HG02571 (cell line): ENCODE measurements at regions not wholly inside any gene's neighbourhood (a gene's known extent, or its start where the extent isn't known, plus 50 kb on each side); places are given as distances from the start of the nearest gene placed in this dataset.

Source experiments
- ATAC-seq: cut with Tn5 transposase; IDR thresholded peaks from one replicate; pipeline ENCODE4 v1.9.1; 2021; ENCODE audit warnings: mild to moderate bottlenecking, moderate library complexity; ENCODE audit not compliant: unreplicated experiment

DNA sequence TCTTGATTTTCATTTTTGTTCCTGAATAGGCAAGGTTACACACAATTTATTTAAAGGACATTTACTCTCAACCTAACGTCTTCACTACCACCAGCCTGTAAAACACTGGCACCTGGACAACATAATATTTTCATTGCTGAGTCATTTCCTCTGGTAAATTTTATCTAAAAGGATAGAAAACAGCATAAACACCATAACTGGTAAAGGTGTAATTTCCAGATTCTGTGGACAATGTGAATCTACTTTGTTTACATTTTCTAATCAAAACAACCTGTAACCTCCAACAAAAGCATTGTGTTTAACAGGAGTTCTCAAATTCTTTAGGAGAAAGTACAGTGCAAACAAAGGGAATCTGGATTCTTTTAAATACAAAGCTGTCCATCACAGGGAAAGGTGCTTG lies 472.0 kb upstream of the AKR1E2 start:
- no peak for ATAC-seq

DNA sequence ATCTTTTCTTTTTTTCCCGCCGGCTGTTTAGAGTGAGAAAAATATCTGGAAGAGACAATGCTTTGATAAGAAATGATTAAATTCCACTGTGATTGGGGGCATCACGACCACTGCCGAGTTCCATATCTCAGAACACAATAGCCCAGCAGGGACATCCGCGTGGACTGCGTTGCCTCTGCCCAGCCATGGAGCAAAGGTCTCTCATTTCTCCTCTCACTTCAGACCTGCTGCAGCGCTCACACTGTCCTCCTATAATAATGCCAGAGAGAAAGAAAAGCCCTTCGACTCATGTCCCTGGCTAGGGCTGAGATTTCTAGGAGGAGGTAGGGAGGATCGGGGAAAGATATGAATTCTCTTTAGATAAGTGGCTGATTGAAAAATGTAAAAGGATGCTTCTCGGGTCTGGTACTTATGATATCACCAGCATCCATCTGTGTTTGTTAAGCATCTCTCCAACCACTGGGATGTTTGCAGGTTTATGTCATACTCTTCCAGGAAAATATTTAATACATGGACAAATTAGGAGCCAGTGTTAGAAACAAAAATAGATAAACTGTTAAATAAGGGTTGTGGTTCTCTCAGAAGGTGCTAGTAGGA lies 472.9 kb upstream of the AKR1E2 start:
- no peak for ATAC-seq

DNA sequence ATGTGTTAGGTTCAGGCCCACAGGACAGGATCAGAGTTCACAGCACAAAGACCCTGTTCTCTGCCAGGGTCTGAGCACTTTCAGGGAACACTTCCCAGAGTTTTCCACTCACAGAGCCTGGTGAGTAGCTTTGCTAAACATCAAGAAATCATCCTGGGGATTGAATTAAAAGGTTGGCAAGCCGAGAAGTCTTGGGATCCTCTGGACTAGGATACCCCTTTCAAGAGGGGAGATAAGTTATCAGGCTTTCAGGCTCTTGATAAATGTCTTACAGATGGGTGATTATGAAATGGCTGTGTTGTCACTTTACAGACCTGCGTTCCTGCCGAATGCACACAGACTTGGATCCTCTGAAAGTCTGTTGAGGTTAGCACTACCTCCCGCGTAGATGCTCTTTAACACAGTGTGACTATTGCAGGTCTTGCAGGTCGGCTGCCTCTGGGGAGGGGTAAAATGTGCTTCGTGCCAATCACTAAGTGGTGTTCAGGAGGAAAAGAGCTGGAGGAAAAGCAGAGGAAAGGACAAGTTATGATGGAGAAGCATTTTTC lies 473.5 kb upstream of the AKR1E2 start:
- no peak for ATAC-seq

DNA sequence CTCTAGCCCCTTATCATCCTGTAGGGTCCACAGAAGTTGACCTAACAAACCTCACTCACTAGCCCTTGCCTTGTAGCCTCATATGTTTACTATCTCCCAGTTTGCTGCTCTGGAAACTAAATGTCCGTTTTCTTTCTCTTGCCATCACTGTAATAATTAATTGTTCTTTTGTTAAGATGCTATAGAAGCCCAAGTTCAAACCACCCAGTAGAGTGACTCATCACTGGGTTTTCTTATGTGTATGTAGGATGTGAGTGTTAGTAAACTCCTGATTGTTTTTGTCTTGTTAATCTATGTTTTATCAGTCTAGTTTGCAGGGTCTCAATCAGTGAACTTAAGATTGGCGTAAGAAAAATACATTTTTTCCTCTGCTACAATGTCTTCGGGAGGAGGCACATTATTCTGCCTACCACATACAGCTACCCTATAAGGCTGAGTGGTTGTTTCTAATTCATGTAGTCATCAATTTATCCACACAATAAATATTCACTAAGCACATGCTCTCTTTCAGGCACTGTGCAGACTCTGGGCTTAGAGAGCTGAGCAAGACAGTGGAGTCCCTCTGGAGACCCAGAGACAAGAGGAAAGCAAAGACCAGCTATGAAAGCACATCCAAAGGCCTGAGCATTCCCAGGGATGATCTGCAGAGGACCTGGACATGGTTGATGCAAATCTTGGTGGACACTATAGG lies 474.1 kb upstream of the AKR1E2 start:
- no peak for ATAC-seq

DNA sequence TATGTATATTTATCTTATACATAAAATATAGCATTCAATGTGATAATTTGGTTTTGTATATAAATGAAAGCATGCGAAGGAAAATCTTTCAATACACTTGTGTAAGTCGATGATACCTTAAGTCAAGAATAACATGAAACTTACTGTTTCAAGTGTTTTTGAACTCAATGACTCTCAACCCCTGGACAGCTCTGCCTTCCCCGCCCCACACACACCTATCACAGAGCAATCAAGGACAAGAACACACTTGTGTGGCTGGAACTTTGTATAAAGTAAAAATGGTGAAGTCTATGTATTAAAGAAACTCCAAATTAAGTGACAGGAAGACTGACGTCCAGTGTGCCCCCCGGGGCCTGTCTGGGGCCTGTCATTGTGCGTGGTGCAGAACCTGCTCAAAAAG lies 478.6 kb upstream of the AKR1E2 start:
- ATAC-seq: no peak

DNA sequence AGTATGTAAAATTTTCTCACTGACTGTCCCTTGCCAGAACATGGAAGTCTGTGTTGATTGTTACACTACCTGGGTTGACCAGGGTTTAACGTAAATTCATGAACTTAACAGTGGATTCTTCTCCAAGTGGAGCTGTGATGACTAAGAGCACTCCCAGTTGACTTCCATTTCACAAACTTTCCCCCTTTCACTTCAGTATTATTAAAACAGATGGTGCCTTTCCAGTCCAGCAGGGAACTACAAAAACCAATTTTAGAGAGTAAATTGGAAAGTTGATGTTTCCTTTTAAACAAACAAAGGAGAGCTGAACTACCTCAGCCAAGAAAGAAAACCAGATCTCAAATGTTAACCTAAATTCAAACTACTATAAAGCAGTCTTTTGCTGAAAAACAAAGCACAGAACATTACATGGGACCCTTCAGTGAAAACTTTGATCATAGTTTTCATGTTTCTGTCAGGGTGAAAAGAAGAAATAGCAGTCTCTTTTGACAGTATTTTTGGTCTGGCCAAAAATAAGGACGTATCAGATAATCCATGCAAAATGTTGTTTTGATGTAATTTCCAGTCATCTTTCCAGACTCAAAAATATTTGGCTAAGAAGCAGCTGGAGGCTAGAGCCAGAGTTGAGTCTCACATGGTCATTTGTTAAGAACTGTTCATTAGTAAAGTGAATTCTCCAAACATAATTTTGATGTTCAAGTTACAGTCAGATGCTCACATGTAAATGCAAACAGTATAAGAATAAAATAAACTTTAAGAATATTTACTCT lies 479.9 kb upstream of the AKR1E2 start:
- no peak for ATAC-seq

DNA sequence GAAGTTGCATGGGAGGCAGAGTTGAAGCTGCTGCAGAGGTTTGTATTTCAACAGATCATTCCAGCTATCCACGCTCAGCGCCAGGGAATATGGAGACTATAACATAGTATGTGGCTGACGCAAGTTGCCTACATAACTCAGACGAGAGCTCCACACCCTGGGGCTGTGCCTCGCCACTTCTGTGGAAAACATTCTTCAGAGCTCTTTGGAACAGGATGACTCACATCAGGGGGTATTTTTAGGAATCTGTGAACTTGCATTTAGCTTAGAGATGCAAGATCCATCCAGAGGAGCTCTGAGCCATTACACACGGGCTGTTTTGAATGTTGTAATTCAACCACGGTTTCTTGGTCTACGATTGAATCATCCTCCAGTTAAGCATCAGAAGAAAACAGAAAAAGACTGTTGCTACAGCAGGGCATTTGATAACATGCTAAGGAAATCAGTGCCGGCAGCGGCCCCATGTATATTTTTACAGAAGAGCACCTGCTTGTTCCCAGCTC lies 481.5 kb upstream of the AKR1E2 start:
- ATAC-seq: no peak

DNA sequence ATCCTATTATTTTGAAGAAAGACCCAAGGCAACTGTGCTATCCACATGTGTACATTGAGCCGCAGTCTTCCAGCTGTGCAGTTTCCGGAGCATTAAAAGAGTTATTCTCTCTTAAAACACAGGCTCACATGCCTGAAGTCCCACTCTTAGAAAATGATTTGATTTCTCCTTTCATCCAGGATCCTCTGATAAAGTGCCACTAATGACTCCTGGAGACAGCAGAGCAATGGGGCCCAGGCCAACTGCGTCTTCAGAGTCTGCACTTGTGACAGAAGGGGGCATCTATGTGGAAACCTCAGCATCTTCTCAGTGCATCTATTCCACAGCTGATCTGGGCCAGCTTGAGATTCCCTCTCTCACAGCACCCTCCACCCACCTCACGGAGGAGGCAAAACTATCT lies 482.1 kb upstream of the AKR1E2 start:
- no peak for ATAC-seq

DNA sequence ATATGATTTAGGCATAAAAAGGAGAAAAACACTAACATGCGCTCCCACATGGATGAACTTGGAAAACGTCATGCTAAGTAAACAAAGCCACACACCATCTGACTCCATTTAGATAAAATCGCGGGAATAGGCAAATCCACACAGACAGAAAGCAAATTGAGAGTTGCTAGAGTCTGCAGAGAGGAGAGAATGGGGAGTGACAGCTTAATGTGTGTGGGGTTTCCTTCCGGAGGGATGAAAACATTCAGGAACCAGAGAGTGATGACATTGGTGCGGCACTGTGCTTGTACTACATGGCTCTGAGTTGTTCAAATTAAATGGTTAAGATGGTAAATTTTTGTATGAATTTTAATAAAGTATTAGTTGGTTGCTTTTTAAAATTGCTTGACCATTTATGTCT lies 482.9 kb upstream of the AKR1E2 start:
- ATAC-seq: no peak

DNA sequence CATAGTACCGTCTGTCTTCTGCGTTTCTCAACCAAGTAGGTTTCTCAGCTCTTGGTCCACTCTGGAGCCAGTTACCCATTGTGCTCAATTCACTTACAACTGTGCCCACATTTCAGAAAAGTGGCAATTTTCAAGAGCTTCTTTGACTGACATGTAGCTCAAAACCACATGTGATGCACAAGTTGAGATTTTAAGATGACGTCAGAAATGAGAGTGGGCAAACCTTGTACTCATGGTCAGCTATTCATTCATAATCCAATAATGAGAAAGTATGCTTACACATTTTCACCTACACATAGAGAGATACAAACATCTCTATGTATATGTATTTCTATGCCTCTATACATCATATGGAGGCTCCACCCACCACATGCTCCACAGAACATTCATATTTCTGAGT lies 487.2 kb upstream of the AKR1E2 start:
- no peak for ATAC-seq

DNA sequence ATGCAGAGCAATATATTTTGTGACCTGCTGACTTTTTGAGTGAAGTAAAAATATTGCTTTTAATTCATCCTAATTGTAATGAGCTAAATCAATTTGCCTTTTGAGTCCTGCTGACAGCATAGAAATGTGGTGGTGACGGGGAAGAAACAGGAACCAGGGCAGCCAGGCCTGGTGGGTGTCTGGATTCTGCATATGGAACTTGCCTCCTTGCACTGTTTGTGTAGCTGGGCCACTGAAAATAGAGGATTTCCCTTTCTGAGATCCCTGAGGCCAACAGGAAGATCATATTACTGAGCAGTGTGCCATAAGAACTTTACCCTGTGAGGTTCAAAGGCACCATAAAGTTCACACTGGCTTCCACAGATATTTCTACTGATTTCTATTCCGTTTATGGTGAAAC lies 488.4 kb upstream of the AKR1E2 start:
- no peak for ATAC-seq

DNA sequence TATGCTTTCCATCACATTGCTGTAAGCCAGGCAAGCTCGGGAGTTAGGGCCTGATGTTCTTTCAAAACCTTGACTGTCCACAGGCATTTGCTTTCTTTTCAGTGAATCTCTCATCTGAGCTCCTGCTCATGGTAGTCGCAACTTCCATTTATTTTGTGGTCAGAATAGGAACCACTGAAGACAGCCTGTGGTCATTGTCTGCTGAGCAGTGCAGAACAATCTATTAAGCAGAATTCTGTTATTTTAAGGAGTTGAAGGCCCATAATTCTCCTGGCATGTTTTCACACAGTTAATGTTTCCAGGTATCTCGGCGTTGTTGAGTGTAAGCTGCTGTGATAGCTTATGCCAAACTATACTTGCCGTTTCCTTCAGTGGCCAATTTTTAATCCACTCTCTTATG lies 491.1 kb upstream of the AKR1E2 start:
- no peak for ATAC-seq

DNA sequence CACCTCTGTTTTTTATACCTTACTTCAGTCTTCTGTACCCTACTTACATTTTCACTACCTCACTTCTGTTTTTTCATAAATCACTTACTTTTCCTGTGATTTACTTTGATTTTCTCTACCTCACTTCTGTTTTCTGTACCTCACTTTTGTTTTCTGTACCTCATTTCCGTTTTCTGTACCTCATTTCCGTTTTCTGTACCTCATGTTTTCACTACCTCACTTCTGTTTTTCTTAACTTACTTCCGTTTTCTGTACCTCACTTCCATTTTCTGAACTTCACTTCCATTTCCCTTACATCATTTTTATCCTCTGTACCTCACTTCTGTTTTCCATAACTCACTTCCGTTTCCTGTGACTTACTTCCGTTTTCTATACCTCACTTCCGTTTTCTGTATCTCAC lies 492.0 kb upstream of the AKR1E2 start:
- ATAC-seq: no peak

DNA sequence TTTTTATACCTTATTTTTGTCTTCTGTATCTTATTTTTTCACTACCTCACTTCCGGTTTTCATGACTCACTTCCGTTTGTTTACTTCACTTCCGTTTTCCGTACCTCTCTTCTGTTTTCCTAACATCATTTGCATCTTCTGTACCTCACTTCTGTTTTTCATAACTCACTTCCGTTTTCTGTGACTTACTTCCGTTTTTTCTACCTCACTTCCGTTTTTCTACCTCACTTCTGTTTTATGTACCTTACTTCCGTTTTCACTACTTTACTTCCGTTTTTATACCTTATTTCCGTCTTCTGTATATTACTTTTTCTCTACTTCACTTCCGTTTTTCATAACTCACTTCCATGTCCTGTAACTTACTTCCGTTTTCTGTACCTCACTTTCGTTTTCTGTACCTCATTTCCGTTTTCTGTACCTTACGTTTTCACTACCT lies 492.5 kb upstream of the AKR1E2 start:
- ATAC-seq: no peak

DNA sequence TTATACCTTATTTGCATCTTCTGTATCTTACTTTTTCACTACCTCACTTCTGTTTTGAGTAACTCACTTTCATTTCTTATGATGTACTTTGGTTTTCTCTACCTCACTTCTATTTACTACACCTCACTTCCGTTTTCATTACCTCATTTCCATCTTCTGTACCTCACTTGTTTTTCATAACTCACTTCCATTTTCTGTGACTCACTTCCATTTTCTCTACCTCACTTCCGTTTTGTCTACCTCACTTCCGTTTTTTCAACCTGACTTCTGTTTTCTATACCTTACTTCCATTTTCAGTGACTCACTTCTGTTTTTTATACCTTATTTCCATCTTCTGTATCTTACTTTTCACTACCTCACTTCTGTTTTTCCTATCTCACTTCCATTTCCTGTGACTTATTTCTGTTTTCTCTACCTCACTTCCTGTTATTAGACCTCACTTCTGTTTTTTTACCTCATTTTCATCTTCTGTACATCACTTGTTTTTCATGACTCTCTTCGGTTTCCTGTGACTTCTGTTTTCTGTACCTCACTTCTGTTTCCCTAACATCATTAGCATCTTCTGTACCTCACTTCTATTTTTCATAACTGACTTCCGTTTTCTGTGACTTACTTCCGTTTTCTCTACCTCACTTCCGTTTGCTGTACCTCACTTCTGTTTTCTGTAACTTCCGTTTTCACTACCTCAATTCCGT lies 493.1 kb upstream of the AKR1E2 start:
- ATAC-seq: no peak

DNA sequence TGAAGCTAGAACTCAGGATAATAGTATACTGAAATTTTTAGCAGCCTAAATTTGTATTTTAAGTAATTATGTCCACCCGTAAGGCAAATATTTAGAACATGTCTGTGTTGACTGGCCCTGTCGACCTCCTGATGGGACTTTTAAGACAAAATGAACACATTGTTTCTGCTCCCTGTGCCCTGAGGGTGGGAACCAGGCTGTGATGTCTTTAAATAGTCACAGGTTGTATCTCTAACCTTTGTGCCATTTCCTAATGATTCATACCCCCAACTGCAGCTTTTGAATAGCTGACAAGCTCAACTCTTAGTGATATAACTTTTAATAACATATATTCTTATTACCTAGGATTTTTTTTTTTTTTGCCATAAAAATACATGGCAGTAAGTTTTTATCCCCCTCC lies 494.9 kb upstream of the AKR1E2 start:
- no peak for ATAC-seq

DNA sequence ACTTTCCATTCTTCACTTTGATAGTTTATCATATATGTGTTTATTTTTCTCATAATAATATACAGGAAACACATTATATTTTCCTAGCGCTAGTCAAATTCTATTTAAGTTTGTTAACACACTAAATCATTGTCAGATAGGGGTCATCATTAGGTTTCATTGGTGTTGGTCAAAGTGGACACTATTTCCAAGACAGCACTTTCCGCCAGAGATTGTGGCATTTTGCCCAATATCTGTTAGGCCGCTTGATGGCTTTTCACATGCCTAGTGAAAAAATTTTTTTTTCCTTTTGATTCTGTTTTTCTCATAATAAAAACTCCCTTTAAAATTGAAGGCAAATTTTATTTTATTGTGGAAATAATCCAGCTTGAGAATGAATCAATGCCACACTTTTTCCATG lies 495.4 kb upstream of the AKR1E2 start:
- ATAC-seq: no peak

DNA sequence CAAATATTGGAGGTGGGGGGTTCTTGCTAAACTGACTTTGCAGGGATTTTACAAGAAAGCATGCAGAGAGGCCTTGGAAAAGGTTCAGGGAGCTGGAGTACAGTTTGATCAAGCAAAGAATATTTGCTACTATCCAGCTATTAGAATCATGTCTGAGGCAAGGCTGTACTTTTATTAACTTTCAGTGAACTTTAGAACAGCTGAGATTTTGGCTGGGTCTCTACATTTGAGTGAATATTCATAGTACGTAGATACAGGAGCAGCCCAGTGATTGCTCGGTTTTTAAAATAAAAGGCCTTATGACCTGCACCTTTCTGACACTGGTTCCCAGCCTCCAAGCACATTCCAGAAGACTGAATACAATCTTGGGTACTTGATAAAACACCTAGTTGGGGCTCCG lies 496.8 kb upstream of the AKR1E2 start:
- ATAC-seq: no peak

DNA sequence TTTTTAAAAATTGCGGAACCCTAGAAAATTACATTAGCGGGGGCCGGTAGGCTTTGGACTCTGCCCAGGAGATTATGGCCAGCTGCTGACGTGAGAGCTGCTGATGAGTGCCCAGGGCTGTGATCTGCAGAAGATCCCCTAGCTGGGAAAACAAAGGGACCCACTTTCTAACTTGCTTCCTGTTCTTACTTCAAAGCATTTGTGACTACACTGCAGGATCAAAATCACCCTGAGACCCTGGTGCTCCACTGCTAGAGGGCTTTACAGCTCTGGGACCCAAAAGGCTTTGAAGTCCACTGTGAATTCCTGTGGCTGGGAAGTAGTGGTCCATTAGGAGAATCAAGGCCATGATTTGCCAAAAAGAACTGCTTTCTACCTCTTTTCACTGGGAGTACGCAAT lies 499.4 kb upstream of the AKR1E2 start:
- no peak for ATAC-seq

DNA sequence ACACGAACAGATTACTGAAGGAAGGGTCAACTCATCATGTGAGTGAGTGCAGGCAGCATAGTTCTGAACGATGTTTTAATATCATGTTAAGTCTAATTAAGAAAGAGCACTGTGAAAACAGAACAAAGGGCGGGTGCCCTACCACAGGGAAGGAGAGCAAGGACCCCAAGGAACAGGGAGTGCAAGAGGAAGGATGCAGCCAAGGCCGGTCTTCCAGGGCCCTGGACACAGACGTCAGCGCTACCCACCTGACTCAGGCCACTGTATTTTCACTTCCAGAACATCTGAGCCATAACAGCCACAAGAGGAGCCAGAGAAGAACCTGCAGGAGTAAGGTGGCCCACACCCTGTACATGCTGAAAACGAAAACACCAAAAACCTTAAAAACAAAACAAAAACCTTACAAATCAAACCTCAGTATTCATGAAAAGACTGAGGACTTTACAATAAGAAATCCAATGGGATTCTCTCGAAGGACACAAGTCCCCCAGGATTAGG lies 506.1 kb upstream of the AKR1E2 start:
- no peak for ATAC-seq
